GM23338 (cell line): ENCODE measurements at regions not wholly inside any gene's neighbourhood (a gene's known extent, or its start where the extent isn't known, plus 50 kb on each side); places are given as distances from the start of the nearest gene placed in this dataset.
A peak's percentile ranks its signal among the peaks of the same experiment; 100 is the strongest.

Experiments used
- ATAC-seq: fragments of 200-7000 bp; cut with Tn5 transposase; 3 replicates; pipeline ENCODE4 v1.9.1; 2020
- DNase-seq: peaks from one replicate; pipeline ENCODE4 v3.0.0-alpha.2; 2015; ENCODE audit warnings: low spot score
- H2AFZ ChIP-seq: fragments of 200-600 bp; sonication (generic); 2 replicates; pipeline ENCODE4 v1.8.0; 2016; ENCODE audit warnings: antibody characterized with exemption, mild to moderate bottlenecking, moderate library complexity
- H3F3A ChIP-seq: fragments of 200-600 bp; sonication (generic); replicated peaks from 2 replicates; pipeline ENCODE4 v1.8.0; 2017; ENCODE audit warnings: antibody characterized with exemption, mixed run types, low read depth
- H3K27ac ChIP-seq: fragments of 200-600 bp; sonication (generic); 2 replicates; pipeline ENCODE4 v1.6.1; 2016; ENCODE audit warnings: low read depth
- H3K27me3 ChIP-seq: fragments of 200-600 bp; sonication (generic); 2 replicates; pipeline ENCODE4 v1.8.0; 2016; ENCODE audit warnings: mild to moderate bottlenecking, mixed run types, moderate library complexity; ENCODE audit not compliant: insufficient read depth
- H3K36me3 ChIP-seq: fragments of 200-600 bp; sonication (generic); 2 replicates; pipeline ENCODE4 v1.8.0; 2016; ENCODE audit warnings: mild to moderate bottlenecking; ENCODE audit not compliant: insufficient read depth
- H3K4me1 ChIP-seq: fragments of 200-600 bp; sonication (generic); 2 replicates; pipeline ENCODE4 v1.8.0; 2016; ENCODE audit warnings: mild to moderate bottlenecking, moderate library complexity; ENCODE audit not compliant: insufficient read depth
- H3K4me2 ChIP-seq: fragments of 200-600 bp; sonication (generic); 2 replicates; pipeline ENCODE4 v1.7.1; 2017; ENCODE audit warnings: mixed run types
- H3K4me3 ChIP-seq: fragments of 200-600 bp; sonication (generic); 2 replicates; pipeline ENCODE4 v1.6.1; 2016; ENCODE audit warnings: mixed run types
- H3K79me2 ChIP-seq: fragments of 200-600 bp; sonication (generic); replicated peaks from 2 replicates; pipeline ENCODE4 v1.8.0; 2017; ENCODE audit warnings: mild to moderate bottlenecking; ENCODE audit not compliant: insufficient read depth
- H3K9me2 ChIP-seq: fragments of 200-600 bp; sonication (generic); 2 replicates; pipeline ENCODE4 v1.8.0; 2017; ENCODE audit not compliant: insufficient read depth
- H4K20me1 ChIP-seq: fragments of 200-600 bp; sonication (generic); replicated peaks from 2 replicates; pipeline ENCODE4 v1.8.0; 2017; ENCODE audit warnings: mild to moderate bottlenecking; ENCODE audit not compliant: insufficient read depth
- H3K27ac Mint-ChIP-seq: 2 replicates; pipeline ENCODE4 v1.8.0; 2020; ENCODE audit warnings: inconsistent platforms, mild to moderate bottlenecking, moderate library complexity, mixed read lengths
- H3K27me3 Mint-ChIP-seq: 3 replicates; pipeline ENCODE4 v1.8.0; 2022; ENCODE audit warnings: low read depth, mild to moderate bottlenecking, moderate library complexity, mixed read lengths, inconsistent platforms; ENCODE audit not compliant: insufficient read depth, poor library complexity
- H3K36me3 Mint-ChIP-seq: 3 replicates; pipeline ENCODE4 v1.8.0; 2021; ENCODE audit warnings: low read depth, mild to moderate bottlenecking, inconsistent platforms, moderate library complexity, mixed read lengths
- H3K4me1 Mint-ChIP-seq: 3 replicates; pipeline ENCODE4 v1.8.0; 2020; ENCODE audit warnings: mild to moderate bottlenecking, inconsistent platforms, mixed read lengths
- H3K4me3 Mint-ChIP-seq: 3 replicates; pipeline ENCODE4 v1.8.0; 2021; ENCODE audit warnings: moderate library complexity, mild to moderate bottlenecking, inconsistent platforms, mixed read lengths
- H3K9me3 Mint-ChIP-seq: 3 replicates; pipeline ENCODE4 v1.8.0; 2020; ENCODE audit warnings: moderate library complexity, mild to moderate bottlenecking, inconsistent platforms, mixed read lengths
- CREB1 ChIP-seq: fragments of 250-450 bp; sonication (Bioruptor Pico); IDR thresholded peaks from 2 replicates; pipeline ENCODE4 v1.5.0; 2020; ENCODE audit warnings: low read depth, mild to moderate bottlenecking, moderate library complexity
- EZH2phosphoT487 ChIP-seq: fragments of 200-600 bp; sonication (generic); IDR thresholded peaks from one replicate; pipeline ENCODE4 v1.8.1; 2018; ENCODE audit warnings: antibody characterized with exemption; ENCODE audit not compliant: unreplicated experiment
- POLR2AphosphoS5 ChIP-seq: IDR thresholded peaks from 2 replicates; pipeline ENCODE4 v1.6.1; 2016; ENCODE audit warnings: antibody characterized with exemption, low read depth
- ZNF114 ChIP-seq: fragments of 250-450 bp; sonication (Bioruptor Pico); IDR thresholded peaks from 2 replicates; pipeline ENCODE4 v1.5.0; 2020; ENCODE audit warnings: mild to moderate bottlenecking, moderate library complexity
- ZNF331 ChIP-seq: fragments of 250-450 bp; sonication (Bioruptor Pico); IDR thresholded peaks from 2 replicates; pipeline ENCODE4 v1.5.0; 2020; ENCODE audit warnings: low read depth, mild to moderate bottlenecking, moderate library complexity
- TF ChIP-seq, protein P1 (sequence below): IDR thresholded peaks from 2 replicates; pipeline ENCODE4 v1.6.1; 2016; ENCODE audit warnings: antibody characterized with exemption
- TF ChIP-seq, protein P2 (sequence below): IDR thresholded peaks from one replicate; pipeline ENCODE4 v1.6.1; 2018; ENCODE audit warnings: antibody characterized with exemption; ENCODE audit not compliant: unreplicated experiment
- TF ChIP-seq, protein P3 (sequence below), 2 experiments: fragments of 200-600 bp in 1 of 2; sonication (generic) in 1 of 2; conservative IDR thresholded peaks; 2 replicates each; pipeline versions ENCODE4 v1.5.1 to v1.6.1; 2016 to 2017; ENCODE audit warnings: antibody characterized with exemption in 2 of 2, low read depth in 2 of 2, mild to moderate bottlenecking in 2 of 2, moderate library complexity in 1 of 2

- Histone ChIP-seq H3K27me3 (no peaks in the 10 kb centered on the region), H2AFZ (no peak overlapping the region), H3K79me2 (no peaks in the 10 kb centered on the region), H3F3A (no peaks in the 10 kb centered on the region), H4K20me1 (no peaks in the 10 kb centered on the region), H3K36me3 (no peaks in the 10 kb centered on the region), H3K27ac (no peak overlapping the region), H3K4me1 (no peaks in the 10 kb centered on the region), H3K9me2 (peaks cover 11% of the 10 kb centered on the region; the same call in 1 of the 2 replicates), H3K4me2 (no peak overlapping the region), H3K4me3 (no peak overlapping the region)
- Mint-ChIP-seq H3K27me3 (peaks cover 2% of the 10 kb centered on the region), H3K4me3 (no peak overlapping the region), H3K9me3 (no peaks in the 10 kb centered on the region), H3K27ac (no peak overlapping the region), H3K36me3 (no peaks in the 10 kb centered on the region), H3K4me1 (peaks cover 4% of the 10 kb centered on the region)
- ATAC-seq (no peak), DNase-seq (peak; percentile 41)
- TF ChIP-seq ZNF114 (CRISPR knock-in tag) (no peak), EZH2phosphoT487 (no peak), ZNF331 (no peak), POLR2AphosphoS5 (no peak)
- TF ChIP-seq, protein P1, sequence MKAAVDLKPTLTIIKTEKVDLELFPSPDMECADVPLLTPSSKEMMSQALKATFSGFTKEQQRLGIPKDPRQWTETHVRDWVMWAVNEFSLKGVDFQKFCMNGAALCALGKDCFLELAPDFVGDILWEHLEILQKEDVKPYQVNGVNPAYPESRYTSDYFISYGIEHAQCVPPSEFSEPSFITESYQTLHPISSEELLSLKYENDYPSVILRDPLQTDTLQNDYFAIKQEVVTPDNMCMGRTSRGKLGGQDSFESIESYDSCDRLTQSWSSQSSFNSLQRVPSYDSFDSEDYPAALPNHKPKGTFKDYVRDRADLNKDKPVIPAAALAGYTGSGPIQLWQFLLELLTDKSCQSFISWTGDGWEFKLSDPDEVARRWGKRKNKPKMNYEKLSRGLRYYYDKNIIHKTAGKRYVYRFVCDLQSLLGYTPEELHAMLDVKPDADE = no peak
- TF ChIP-seq, protein P2, sequence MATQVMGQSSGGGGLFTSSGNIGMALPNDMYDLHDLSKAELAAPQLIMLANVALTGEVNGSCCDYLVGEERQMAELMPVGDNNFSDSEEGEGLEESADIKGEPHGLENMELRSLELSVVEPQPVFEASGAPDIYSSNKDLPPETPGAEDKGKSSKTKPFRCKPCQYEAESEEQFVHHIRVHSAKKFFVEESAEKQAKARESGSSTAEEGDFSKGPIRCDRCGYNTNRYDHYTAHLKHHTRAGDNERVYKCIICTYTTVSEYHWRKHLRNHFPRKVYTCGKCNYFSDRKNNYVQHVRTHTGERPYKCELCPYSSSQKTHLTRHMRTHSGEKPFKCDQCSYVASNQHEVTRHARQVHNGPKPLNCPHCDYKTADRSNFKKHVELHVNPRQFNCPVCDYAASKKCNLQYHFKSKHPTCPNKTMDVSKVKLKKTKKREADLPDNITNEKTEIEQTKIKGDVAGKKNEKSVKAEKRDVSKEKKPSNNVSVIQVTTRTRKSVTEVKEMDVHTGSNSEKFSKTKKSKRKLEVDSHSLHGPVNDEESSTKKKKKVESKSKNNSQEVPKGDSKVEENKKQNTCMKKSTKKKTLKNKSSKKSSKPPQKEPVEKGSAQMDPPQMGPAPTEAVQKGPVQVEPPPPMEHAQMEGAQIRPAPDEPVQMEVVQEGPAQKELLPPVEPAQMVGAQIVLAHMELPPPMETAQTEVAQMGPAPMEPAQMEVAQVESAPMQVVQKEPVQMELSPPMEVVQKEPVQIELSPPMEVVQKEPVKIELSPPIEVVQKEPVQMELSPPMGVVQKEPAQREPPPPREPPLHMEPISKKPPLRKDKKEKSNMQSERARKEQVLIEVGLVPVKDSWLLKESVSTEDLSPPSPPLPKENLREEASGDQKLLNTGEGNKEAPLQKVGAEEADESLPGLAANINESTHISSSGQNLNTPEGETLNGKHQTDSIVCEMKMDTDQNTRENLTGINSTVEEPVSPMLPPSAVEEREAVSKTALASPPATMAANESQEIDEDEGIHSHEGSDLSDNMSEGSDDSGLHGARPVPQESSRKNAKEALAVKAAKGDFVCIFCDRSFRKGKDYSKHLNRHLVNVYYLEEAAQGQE = no peak
- TF ChIP-seq, protein P3, sequence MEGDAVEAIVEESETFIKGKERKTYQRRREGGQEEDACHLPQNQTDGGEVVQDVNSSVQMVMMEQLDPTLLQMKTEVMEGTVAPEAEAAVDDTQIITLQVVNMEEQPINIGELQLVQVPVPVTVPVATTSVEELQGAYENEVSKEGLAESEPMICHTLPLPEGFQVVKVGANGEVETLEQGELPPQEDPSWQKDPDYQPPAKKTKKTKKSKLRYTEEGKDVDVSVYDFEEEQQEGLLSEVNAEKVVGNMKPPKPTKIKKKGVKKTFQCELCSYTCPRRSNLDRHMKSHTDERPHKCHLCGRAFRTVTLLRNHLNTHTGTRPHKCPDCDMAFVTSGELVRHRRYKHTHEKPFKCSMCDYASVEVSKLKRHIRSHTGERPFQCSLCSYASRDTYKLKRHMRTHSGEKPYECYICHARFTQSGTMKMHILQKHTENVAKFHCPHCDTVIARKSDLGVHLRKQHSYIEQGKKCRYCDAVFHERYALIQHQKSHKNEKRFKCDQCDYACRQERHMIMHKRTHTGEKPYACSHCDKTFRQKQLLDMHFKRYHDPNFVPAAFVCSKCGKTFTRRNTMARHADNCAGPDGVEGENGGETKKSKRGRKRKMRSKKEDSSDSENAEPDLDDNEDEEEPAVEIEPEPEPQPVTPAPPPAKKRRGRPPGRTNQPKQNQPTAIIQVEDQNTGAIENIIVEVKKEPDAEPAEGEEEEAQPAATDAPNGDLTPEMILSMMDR (conservative IDR thresholded peaks at IDR 0.05; ENCODE audit: low read depth in 2 of 2) = no peak
These were observed 105.6 kb downstream of the OXSM start for GRCh38 chr3:25895443-25895842.

DNA sequence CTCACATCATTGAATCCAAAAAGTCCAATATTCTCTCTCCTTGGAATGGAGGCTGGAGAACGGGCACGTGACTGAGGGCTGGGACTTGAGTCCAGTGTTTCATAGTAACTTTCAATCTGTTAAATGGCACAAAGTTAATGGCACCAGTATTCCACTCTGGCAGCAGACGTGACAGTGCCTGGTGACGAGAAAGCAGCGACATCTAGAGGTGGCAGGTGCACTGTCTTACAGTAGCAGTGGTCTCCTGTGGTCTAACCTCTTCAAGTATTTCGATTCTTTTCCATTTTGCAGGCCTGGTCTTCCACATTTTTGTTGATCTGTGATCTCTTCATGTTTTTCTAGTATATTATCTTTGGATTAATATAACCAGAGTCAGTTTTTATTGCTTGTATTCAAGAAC, 107.1 kb downstream of the OXSM start:
- Histone ChIP-seq H3K9me2 (peaks cover 13% of the 10 kb centered on the region; the same call in 1 of the 2 replicates), H3K27ac (no peak overlapping the region), H4K20me1 (no peaks in the 10 kb centered on the region), H3K27me3 (no peaks in the 10 kb centered on the region), H3K4me1 (no peaks in the 10 kb centered on the region), H3K4me3 (no peak overlapping the region), H3F3A (no peaks in the 10 kb centered on the region), H3K36me3 (no peaks in the 10 kb centered on the region), H3K4me2 (no peak overlapping the region), H3K79me2 (no peaks in the 10 kb centered on the region), H2AFZ (no peak overlapping the region)
- DNase-seq (peak; percentile 76), ATAC-seq (peak; percentile 97)
- peaks cover 2% of the 10 kb centered on the region for H3K27me3 Mint-ChIP-seq
- no peak overlapping the region for H3K27ac Mint-ChIP-seq
- no peaks in the 10 kb centered on the region for H3K9me3 Mint-ChIP-seq
- H3K4me3 Mint-ChIP-seq = no peak overlapping the region
- peaks cover 4% of the 10 kb centered on the region for H3K4me1 Mint-ChIP-seq
- TF ChIP-seq ZNF114 (CRISPR knock-in tag) (no peak), CREB1 (CRISPR knock-in tag) (0 out of 2 replicates have a peak, but pooled peaks have one; percentile 13)
- TF ChIP-seq, protein P3 (conservative IDR thresholded peaks at IDR 0.05; ENCODE audit: low read depth in 2 of 2) = peak; percentile 82 to 98
- no peaks in the 10 kb centered on the region for H3K36me3 Mint-ChIP-seq
